T-helper 1 cell (primary cell): ENCODE measurements at regions not wholly inside any gene's neighbourhood (a gene's known extent, or its start where the extent isn't known, plus 50 kb on each side); places are given as distances from the start of the nearest gene placed in this dataset.
"Not testable (repeated sequence)": the region's sequence is repeated elsewhere in the genome, so short reads cannot be mapped to it uniquely, and the experiment has no call there.

Experiments
- DNase-seq, 5 donors: peaks; one replicate each; pipeline ENCODE4 v3.0.0-alpha.2; 2012 to 2020

DNA sequence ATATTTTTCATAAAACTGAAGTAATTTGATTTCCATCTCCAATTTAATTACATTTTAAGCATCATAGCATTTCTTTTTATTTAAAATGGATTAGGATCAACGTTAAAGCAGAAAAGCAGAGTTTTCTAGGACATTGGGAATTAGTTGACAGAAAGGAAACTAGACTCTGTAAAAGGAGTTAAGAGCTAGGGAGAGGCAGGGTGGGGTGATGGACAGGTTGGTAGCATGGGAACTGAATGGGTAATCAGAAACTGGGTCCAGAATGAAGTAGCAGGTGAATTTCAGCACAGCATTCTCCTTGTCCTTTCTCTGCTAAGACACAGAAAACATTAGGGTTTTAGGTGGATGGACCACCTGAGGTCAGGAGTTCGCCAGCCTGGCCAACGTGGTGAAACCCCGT lies 97.6 kb downstream of the ANAPC4 start:
- DNase-seq = no peak

DNA sequence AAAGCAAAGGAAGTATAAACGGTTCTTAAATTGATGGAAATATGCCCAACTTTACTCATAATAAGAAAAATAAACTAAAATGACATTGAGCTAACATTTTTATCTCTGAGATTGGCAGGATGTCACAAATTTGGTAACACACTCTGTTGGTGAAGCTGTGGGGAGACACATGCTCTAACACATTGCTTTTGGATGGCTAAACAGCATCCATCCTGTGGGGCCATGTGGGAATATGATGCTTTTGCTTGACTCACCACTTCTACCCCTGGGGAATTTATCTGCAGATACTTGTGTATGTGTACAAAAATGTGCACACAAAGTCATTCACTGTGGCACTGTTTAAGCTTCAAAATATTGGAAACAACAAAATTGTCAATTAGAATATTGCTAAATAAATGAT lies 100.2 kb downstream of the ANAPC4 start:
- DNase-seq = no peak

- DNase-seq = no peak
These were observed 104.6 kb downstream of the ANAPC4 start for GRCh38 chr4:25481648-25482047.

DNA sequence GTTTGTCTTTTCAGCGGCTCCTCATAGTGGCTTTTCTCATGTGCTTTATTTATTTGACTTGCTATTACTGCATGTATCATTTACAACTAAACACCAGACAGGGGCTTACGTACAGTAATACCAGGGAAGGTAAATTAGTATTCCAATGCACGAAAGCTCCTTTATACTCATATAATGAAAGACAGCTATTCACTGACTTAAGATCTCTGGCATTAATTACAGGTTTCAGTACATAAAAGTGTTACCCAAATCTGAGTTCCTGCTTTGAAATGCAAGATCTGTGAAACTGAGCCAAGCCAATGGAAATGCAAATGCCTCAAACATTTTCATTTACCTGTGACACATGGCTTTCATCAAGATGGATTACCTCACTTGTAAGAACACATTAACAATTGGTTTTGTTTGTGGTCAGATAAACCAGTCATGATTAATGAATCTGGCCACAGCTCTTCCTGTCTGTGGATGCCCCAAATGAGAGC lies 107.2 kb downstream of the ANAPC4 start:
- no peak for DNase-seq

- no peak for DNase-seq
These were observed 108.0 kb downstream of the ANAPC4 start for GRCh38 chr4:25485104-25485503.

GRCh38 chr4:25486171-25486570 lies 109.1 kb downstream of the ANAPC4 start:
- DNase-seq = no peak

DNA sequence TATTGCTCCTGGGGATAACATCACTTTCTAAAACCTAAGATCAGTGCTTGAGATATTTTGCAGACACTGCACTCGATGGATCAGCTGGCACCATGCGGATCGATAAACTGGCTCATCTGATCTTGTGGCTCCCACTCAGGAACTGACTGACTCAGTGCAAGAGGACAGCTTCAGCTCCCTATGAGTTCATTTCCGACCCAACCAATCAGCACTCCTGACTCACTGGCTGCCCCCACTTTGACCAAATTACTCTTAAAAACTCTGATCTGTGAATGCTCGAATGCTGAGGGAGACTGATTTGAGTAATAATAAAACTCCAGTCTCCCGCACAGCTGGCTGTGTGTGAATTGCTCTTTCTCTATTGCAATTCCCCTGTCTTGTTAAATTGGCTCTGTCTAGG lies 110.1 kb downstream of the ANAPC4 start:
- DNase-seq = no peak

GRCh38 chr4:25489253-25489797 lies 112.3 kb downstream of the ANAPC4 start:
- DNase-seq = no peak

DNA sequence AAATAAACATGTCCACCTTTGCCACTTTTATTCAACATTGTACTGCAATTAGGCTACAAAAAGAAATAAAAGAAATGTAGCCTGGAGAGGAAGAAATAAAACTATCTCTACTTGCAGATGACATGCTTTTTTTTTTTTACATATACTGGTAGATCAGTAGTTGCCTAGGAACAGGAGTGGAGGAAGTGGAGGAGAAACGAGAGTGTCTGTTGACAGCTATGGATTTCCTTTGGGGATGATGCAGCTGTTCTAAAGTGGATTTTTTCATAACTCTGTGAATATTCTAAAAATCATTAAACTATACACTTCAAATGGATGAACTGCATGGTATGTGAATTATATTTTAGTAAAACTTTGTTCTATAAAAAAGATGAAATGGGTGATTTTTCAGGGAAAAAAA lies 116.4 kb downstream of the ANAPC4 start:
- DNase-seq = no peak

DNA sequence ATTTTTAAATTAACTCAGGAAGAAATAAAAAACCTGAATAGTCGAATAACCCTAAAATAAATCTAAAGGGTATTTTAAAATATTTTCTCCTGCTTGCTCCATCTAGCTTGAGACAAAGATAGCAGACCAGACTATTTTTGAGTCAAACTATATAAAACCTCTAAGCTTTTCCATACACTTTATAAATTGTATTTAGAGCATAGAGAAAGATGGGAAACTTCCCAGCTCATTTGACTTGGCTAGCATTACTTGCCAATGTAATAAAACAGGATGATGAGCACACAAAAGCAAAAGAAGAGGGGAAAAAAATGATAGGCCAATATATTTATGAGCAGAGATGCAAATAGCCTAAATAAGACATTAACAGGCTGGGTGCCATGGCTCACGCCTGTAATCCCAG lies 117.1 kb downstream of the ANAPC4 start:
- no peak for DNase-seq

GRCh38 chr4:25500626-25501316 lies 123.7 kb downstream of the ANAPC4 start:
- DNase-seq = no peak

- DNase-seq = no peak
These were observed 125.1 kb downstream of the ANAPC4 start for GRCh38 chr4:25502115-25502514.

GRCh38 chr4:25503779-25504178 lies 126.7 kb downstream of the ANAPC4 start:
- DNase-seq = no peak

DNA sequence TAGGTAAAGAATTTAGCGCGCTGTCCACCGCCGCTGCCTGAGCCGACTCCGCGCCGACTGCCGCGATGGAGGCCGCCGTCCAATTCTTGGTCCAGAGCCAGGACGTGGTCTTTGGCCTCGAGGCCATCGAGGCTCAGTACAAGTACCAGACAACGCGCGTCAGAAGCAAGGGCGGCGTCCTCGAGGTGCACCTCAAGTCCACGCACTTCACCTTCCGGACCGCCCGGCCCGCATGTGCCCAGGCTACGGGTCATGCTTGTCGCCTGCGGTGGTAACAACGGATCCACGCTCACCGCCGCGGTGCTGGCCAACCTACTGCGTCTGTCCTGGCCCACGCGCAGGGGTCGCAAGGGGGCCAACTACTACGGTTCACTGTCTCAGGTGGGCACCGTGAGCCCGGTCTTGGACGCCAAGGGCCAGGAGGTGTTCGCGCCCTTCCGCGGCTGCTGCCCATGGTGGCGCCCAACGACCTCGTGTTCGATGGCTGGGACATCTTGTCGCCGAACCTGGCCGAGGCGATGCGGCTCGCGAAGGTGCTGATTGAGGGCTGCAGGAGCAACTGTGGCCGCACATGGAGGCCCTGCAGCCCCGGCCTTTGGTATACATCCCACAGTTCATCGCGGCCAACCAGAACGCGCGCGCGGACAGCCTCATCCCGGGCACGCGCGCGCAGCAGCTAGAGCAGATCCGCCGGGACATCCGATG lies 128.0 kb downstream of the ANAPC4 start:
- no peak for DNase-seq

DNA sequence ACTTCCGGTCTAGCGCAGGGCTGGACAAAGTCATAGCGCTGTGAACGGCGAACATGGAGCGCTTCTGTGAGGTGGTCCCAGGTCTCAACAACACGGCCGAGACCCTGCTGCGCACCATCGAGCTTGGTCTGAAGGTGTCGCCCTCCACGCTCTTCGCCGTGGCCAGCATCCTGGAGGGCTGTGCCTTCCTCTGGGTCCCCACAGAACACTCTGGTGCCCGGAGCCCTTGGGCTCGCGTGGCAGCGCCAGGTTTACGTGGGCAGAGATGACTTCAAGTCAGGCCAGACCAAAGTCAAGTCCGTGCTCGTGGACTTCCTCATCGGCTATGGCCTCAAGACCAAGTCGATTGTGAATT lies 128.6 kb downstream of the ANAPC4 start:
- DNase-seq = no peak

GRCh38 chr4:25506032-25506571 lies 129.0 kb downstream of the ANAPC4 start:
- no peak for DNase-seq

DNA sequence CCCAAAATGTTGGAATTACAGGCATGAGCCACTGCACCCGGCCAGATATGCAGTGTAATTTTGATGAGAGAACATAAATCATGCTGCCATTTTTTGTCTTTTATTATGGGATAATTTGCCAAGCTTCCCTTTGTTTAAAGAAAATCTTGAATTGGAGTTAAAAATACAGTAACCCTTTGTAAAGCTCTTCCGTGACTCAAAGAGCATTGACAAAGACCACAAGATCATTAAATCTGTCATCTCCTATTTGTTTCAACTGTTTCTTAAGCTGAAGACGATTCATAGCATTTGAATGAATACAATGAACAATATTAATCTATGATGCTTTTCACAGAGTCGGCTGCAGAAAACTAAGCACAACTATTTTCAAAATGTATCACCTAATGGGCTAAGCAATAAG lies 132.6 kb downstream of the ANAPC4 start:
- no peak for DNase-seq

DNA sequence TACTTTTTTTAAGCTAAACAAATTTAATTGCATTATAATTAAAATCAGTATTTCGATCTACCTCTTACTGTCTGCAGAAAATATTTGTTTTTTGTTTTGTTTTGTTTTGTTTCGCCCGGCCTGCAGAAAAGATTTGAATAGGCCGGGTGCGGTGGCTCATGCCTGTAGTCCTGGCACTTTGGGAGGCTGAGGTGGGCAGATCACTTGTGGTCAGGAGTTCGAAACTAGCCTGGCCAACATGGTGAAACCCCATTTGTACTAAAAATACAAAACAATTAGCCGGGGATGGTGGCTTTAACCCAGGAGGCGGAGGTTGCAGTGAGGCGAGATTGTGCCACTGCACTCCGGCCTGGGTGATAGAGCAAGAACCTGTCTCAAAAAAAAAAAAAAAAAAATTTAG lies 134.8 kb downstream of the ANAPC4 start:
- DNase-seq = not testable (repeated sequence)

- no peak for DNase-seq
These were observed 136.8 kb downstream of the ANAPC4 start for GRCh38 chr4:25513814-25514213.

DNA sequence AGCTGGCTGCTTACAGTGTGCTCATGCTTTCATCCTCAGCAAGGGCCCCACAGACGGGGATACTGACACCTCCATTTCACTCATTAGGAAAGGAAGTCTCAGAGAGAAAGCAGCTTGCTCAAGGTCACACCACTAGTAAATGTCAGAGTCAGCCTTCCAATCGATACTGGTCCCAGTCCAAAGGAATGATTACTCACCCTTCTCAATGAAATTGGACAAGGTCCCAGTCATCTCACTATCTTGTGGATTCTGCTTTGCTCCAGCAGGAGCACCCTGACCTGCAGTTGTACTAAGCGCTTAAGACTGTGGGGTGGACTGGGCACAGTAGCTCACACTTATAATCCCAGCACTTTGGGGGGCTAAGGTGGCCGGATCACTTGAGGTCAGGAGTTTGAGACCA lies 132.2 kb upstream of the SLC34A2 start:
- no peak for DNase-seq

- no peak for DNase-seq
These were observed 131.0 kb upstream of the SLC34A2 start for GRCh38 chr4:25524663-25525062.

- DNase-seq = no peak
These were observed 129.8 kb upstream of the SLC34A2 start for GRCh38 chr4:25525896-25526295.

DNA sequence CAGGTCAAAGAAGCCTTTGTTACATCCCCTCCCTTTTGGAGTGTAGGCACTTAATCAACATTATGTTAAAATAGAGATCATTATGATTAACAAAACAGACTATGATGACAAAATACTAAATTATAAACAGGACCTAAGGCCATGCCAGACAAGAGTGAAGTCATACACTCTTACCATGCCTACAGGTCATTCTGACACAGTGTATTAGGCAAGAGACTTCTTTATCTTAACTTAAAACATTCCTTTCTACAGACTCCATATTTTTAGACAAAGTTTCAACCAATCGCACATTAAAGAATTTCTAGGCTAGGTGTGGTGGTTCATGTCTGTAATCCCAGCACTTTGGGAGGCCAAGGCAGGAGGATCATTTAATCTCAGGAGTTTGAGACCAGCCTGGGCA lies 128.6 kb upstream of the SLC34A2 start:
- no peak for DNase-seq

DNA sequence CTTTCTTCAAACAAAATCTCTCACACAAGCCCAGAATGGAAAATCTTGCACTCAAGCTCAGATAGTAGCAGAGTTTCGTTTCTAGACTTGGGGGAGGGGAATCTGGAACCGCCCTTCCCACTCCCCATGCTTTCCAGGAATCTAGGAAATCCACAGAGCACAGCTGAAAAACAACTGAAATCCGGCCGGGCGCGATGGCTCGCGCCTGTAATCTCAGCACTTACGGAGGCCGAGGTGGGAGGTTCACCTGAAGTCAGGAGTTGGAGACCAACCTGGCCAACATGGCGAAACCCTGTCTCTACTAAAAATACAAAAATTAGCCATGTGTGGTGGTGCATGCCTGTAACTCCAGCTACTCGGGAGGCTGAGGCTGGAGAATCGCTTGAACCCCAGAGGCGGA lies 127.3 kb upstream of the SLC34A2 start:
- no peak for DNase-seq
